22Rv1 (cell line): ENCODE measurements at regions not wholly inside any gene's neighbourhood (a gene's known extent, or its start where the extent isn't known, plus 50 kb on each side); places are given as distances from the start of the nearest gene placed in this dataset.

Experiments used
- CTCF ChIP-seq: fragments of 450-650 bp; IDR thresholded peaks from 2 replicates; pipeline ENCODE4 v1.5.1; 2017; ENCODE audit warnings: mild to moderate bottlenecking
- ZFX ChIP-seq: fragments of 450-650 bp; IDR thresholded peaks from 2 replicates; pipeline ENCODE4 v1.6.1; 2017; ENCODE audit warnings: antibody characterized with exemption, borderline replicate concordance

GRCh38 chr2:17101091-17101490 lies 417.1 kb downstream of the RAD51AP2 start:
- no peak for TF ChIP-seq CTCF
- TF ChIP-seq ZFX: no peak
